HepG2 (cell line): ENCODE measurements at regions not wholly inside any gene's neighbourhood (a gene's known extent, or its start where the extent isn't known, plus 50 kb on each side); places are given as distances from the start of the nearest gene placed in this dataset.

ENCODE experiments used
- ATAC-seq: fragments of 200-7000 bp; cut with Tn5 transposase; 3 replicates; pipeline ENCODE4 v1.9.1; 2020; ENCODE audit warnings: mild to moderate bottlenecking, moderate library complexity
- BruUV-seq: library from RNA; stranded (reverse); fragments of 400-500 nt; replicated peaks from 2 replicates; lab custom pipeline; 2021; lab: Mats Ljungman, UMichigan
- CTCF ChIA-PET: fragments of 300-600 bp; formaldehyde crosslinking; extraction: SDS; loops from one replicate; lab custom pipeline; 2021; ENCODE audit warnings: low total read pairs, inconsistent platforms, low intra/inter-chr PET ratio; lab: Yijun Ruan, JAX
- POLR2A ChIA-PET: fragments of 350-600 bp; sonication (Branson Sonifier 250); formaldehyde crosslinking; loops from one replicate; lab custom pipeline; 2020; ENCODE audit warnings: antibody characterized with exemption, inconsistent platforms; lab: Yijun Ruan, JAX
- DNase-seq: peaks from one replicate; pipeline ENCODE4 v3.0.0-alpha.2; 2015; ENCODE audit warnings: low spot score
- FAIRE-seq: peaks from 3 replicates; lab custom pipeline; 2011; peaks lifted over from hg19 to GRCh38; lab: Jason Lieb, UNC
- H2AFZ ChIP-seq: one replicate; pipeline ENCODE4 v1.6.1; 2011; ENCODE audit warnings: low read length, inconsistent platforms
- H3K27ac ChIP-seq: fragments of 300-600 bp; 3 replicates; pipeline ENCODE4 v1.8.0; 2011; ENCODE audit warnings: mixed run types, mild to moderate bottlenecking, mixed read lengths, low read length, inconsistent platforms; ENCODE audit not compliant: insufficient read depth; ENCODE audit errors: extremely low read length
- H3K27me3 ChIP-seq, 2 experiments: fragments of 200-600 bp in 1 of 2; 2 replicates in 1 of 2; 3 replicates in 1 of 2; pipeline versions ENCODE4 v1.6.0 to v1.8.0; 2011; ENCODE audit warnings: low read length in 2 of 2, mild to moderate bottlenecking in 2 of 2, moderate library complexity in 2 of 2, inconsistent platforms in 1 of 2; ENCODE audit not compliant: insufficient read depth in 2 of 2, control insufficient read depth in 1 of 2
- H3K36me3 ChIP-seq, 2 experiments: fragments of 200-600 bp in 1 of 2; replicated peaks in 1 of 2; 2 replicates in 1 of 2; 3 replicates in 1 of 2; pipeline versions ENCODE4 v1.5.1 to v1.8.0; 2011; ENCODE audit warnings: low read length in 2 of 2, inconsistent platforms in 1 of 2; ENCODE audit not compliant: insufficient read depth in 2 of 2, control insufficient read depth in 1 of 2
- H3K4me1 ChIP-seq: 2 replicates; pipeline ENCODE4 v1.5.1; 2012; ENCODE audit warnings: low read length, inconsistent platforms; ENCODE audit not compliant: insufficient read depth
- H3K4me2 ChIP-seq: 2 replicates; pipeline ENCODE4 v1.6.0; 2011; ENCODE audit warnings: low read depth, low read length, inconsistent platforms
- H3K4me3 ChIP-seq, 3 experiments: fragments of 200-600 bp in 1 of 3; sonication (generic), shearing (Covaris generic) in 1 of 3; replicated peaks in 1 of 3; 2 replicates each; pipeline ENCODE4 v1.5.1; 2011 to 2016; ENCODE audit warnings: low read length in 3 of 3, inconsistent platforms in 2 of 3, low read depth in 2 of 3, mild to moderate bottlenecking in 2 of 3, control low read depth in 1 of 3, mixed read lengths in 1 of 3; ENCODE audit not compliant: insufficient read depth in 1 of 3
- H3K79me2 ChIP-seq: one replicate; pipeline ENCODE4 v1.6.1; 2011; ENCODE audit warnings: low read length, inconsistent platforms; ENCODE audit not compliant: insufficient read depth
- H3K9ac ChIP-seq: 2 replicates; pipeline ENCODE4 v1.6.0; 2011; ENCODE audit warnings: mild to moderate bottlenecking, low read depth, low read length, inconsistent platforms; ENCODE audit not compliant: insufficient read depth
- H3K9me3 ChIP-seq: 2 replicates; pipeline ENCODE4 v1.5.1; 2012; ENCODE audit warnings: mild to moderate bottlenecking, low read length
- H4K20me1 ChIP-seq: 2 replicates; pipeline ENCODE4 v1.6.0; 2011; ENCODE audit warnings: inconsistent platforms, mild to moderate bottlenecking, low read length, moderate library complexity; ENCODE audit not compliant: insufficient read depth
- AGO2 ChIP-seq: fragments of 200-400 bp; formaldehyde crosslinking; optimal IDR thresholded peaks from 2 replicates; pipeline ENCODE3; 2017; ENCODE audit warnings: mild to moderate bottlenecking, low read depth, low read length, moderate library complexity
- DZIP1 ChIP-seq: sonication (generic); formaldehyde crosslinking; IDR thresholded peaks from 2 replicates; pipeline ENCODE4 v1.5.0; 2020; ENCODE audit warnings: mild to moderate bottlenecking, missing genetic modification reagents
- EEA1 ChIP-seq: sonication (generic); formaldehyde crosslinking; IDR thresholded peaks from 2 replicates; pipeline ENCODE4 v1.5.1; 2020; ENCODE audit warnings: mild to moderate bottlenecking, missing genetic modification reagents, borderline replicate concordance
- TMF1 ChIP-seq: sonication (generic); formaldehyde crosslinking; IDR thresholded peaks from 2 replicates; pipeline ENCODE4 v1.8.1; 2022; ENCODE audit warnings: low read depth, missing genetic modification reagents
- U2AF1 ChIP-seq: fragments of 200-400 bp; formaldehyde crosslinking; optimal IDR thresholded peaks from 2 replicates; pipeline ENCODE3; 2017; ENCODE audit warnings: mild to moderate bottlenecking, low read depth, low read length
- ZSCAN12 ChIP-seq: sonication (generic); formaldehyde crosslinking; IDR thresholded peaks from 2 replicates; pipeline ENCODE4 v1.9.0; 2021; ENCODE audit warnings: mild to moderate bottlenecking, missing genetic modification reagents
- WGBS: methylation state at CpG from one replicate; pipeline ENCODE4 v1.1.6; 2017; ENCODE audit warnings: low lambda C conversion rate; 5-methylcytosine and 5-hydroxymethylcytosine counted together
- in situ Hi-C: cut with HindIII; loops from 2 replicates; pipeline ENCODE4 v1.10.0; 2017; ENCODE audit warnings: low pct_unique_long_range_greater_than_20kb; ENCODE audit not compliant: extremely low pct_ligation_motif_present
- intact Hi-C: fragments of 100-400 bp; cut with micrococcal nuclease; formaldehyde crosslinking; loops from one replicate; pipeline ENCODE4 v1.10.0; 2022; ENCODE audit not compliant: unreplicated experiment
- TF ChIP-seq, protein P1 (sequence below): sonication (generic); formaldehyde crosslinking; IDR thresholded peaks from 2 replicates; pipeline ENCODE4 v1.8.1; 2023; ENCODE audit warnings: mild to moderate bottlenecking, missing genetic modification reagents

DNA sequence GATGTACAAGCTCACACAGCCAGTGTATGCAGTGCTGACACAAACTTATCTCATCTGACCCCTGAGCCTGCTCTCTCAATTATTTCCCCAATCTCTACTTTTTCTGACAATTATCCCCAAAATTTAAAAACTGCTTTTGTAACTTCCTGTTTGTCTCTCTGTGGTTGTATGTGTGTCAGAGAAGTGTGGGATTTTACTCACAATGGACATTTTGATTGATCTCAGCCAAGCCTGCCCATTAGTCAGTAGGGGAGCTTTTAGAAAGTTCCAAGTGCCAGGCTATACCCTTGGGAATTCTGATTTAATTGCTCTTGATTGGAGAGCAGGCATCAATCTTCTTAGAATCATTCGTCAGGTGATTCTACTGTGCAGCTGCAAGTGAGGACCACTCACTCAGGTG lies 64.9 kb upstream of the LMNTD1 start (continued):
- TF ChIP-seq AGO2 (no peak), ZSCAN12 (CRISPR knock-in tag) (no peak), U2AF1 (no peak), TMF1 (CRISPR knock-in tag) (no peak), DZIP1 (CRISPR knock-in tag) (no peak)
- TF ChIP-seq, protein P1, sequence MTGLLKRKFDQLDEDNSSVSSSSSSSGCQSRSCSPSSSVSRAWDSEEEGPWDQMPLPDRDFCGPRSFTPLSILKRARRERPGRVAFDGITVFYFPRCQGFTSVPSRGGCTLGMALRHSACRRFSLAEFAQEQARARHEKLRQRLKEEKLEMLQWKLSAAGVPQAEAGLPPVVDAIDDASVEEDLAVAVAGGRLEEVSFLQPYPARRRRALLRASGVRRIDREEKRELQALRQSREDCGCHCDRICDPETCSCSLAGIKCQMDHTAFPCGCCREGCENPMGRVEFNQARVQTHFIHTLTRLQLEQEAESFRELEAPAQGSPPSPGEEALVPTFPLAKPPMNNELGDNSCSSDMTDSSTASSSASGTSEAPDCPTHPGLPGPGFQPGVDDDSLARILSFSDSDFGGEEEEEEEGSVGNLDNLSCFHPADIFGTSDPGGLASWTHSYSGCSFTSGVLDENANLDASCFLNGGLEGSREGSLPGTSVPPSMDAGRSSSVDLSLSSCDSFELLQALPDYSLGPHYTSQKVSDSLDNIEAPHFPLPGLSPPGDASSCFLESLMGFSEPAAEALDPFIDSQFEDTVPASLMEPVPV, result no peak

- ATAC-seq (no peak), DNase-seq (no peak), FAIRE-seq (no peak)
- WGBS, result 8% methylated on average over 1 of the region's 1 CpG
- Histone ChIP-seq H3K27me3 (no peaks in the 10 kb centered on the region), H4K20me1 (no peaks in the 10 kb centered on the region), H3K79me2 (no peaks in the 10 kb centered on the region), H3K4me2 (no peak overlapping the region), H3K9ac (no peak overlapping the region), H3K4me3 (no peak overlapping the region), H3K9me3 (no peaks in the 10 kb centered on the region), H3K4me1 (no peaks in the 10 kb centered on the region), H3K36me3 (no peaks in the 10 kb centered on the region), H3K27ac (no peak overlapping the region), H2AFZ (no peak overlapping the region)
- intact Hi-C loops, result no loop called here
- BruUV-seq, result no TSS peak
- in situ Hi-C loops, result no loop called here
- POLR2A ChIA-PET, result no interaction called here
- no peak for TF ChIP-seq EEA1 (CRISPR knock-in tag)
- CTCF ChIA-PET, result no interaction called here
Observed at GRCh38 chr12:25623816-25624215, 70.7 kb upstream of the LMNTD1 start.
